A172 (cell line): ENCODE measurements at regions not wholly inside any gene's neighbourhood (a gene's known extent, or its start where the extent isn't known, plus 50 kb on each side); places are given as distances from the start of the nearest gene placed in this dataset.
"Not testable (repeated sequence)": the region's sequence is repeated elsewhere in the genome, so short reads cannot be mapped to it uniquely, and the experiment has no call there.

Source experiments
- DNase-seq: peaks from one replicate; pipeline ENCODE4 v3.0.0-alpha.2; 2015; ENCODE audit warnings: low spot score

GRCh38 chr6:85285114-85285513 lies 164.8 kb upstream of the NT5E start:
- DNase-seq, result no peak

GRCh38 chr6:85283436-85283835 lies 166.4 kb upstream of the NT5E start:
- DNase-seq, result no peak

GRCh38 chr6:85278466-85279035 lies 171.3 kb upstream of the NT5E start:
- no peak for DNase-seq

- DNase-seq, result not testable (repeated sequence)
These were observed 173.9 kb upstream of the NT5E start for GRCh38 chr6:85276026-85276425.

GRCh38 chr6:85275338-85275985 lies 174.4 kb upstream of the NT5E start:
- no peak for DNase-seq

GRCh38 chr6:85273870-85274269 lies 176.0 kb upstream of the NT5E start:
- no peak for DNase-seq

- DNase-seq, result no peak
These were observed 176.8 kb upstream of the NT5E start for GRCh38 chr6:85273046-85273445.

- no peak for DNase-seq
These were observed 177.3 kb upstream of the NT5E start for GRCh38 chr6:85272592-85272991.

GRCh38 chr6:85262621-85263020 lies 187.3 kb upstream of the NT5E start:
- no peak for DNase-seq

- no peak for DNase-seq
These were observed 188.6 kb upstream of the NT5E start for GRCh38 chr6:85261271-85261670.

- DNase-seq, result no peak
These were observed 194.2 kb upstream of the NT5E start for GRCh38 chr6:85255661-85256060.

GRCh38 chr6:85252552-85252951 lies 197.3 kb upstream of the NT5E start:
- DNase-seq, result no peak

- DNase-seq, result no peak
These were observed 197.8 kb upstream of the NT5E start for GRCh38 chr6:85252085-85252484.

GRCh38 chr6:85251300-85251699 lies 198.6 kb upstream of the NT5E start:
- no peak for DNase-seq

- DNase-seq, result no peak
These were observed 199.2 kb upstream of the NT5E start for GRCh38 chr6:85250586-85251220.

GRCh38 chr6:85245004-85245403 lies 204.9 kb upstream of the NT5E start:
- no peak for DNase-seq

GRCh38 chr6:85241498-85242052 lies 208.3 kb upstream of the NT5E start:
- DNase-seq, result no peak

- DNase-seq, result no peak
These were observed 209.0 kb upstream of the NT5E start for GRCh38 chr6:85240787-85241385.

- DNase-seq, result no peak
These were observed 212.4 kb upstream of the NT5E start for GRCh38 chr6:85237478-85237877.

GRCh38 chr6:85236636-85237035 lies 213.2 kb upstream of the NT5E start:
- DNase-seq, result no peak

GRCh38 chr6:85227345-85227744 lies 222.5 kb upstream of the NT5E start:
- not testable (repeated sequence) for DNase-seq

GRCh38 chr6:85212794-85213193 lies 237.1 kb upstream of the NT5E start:
- DNase-seq, result not testable (repeated sequence)

GRCh38 chr6:85195243-85195642 lies 254.6 kb upstream of the NT5E start:
- DNase-seq, result no peak
